Esophagus squamous epithelium (tissue), 4 donors: ENCODE measurements at regions not wholly inside any gene's neighbourhood (a gene's known extent, or its start where the extent isn't known, plus 50 kb on each side); places are given as distances from the start of the nearest gene placed in this dataset.
A peak's percentile ranks its signal among the peaks of the same experiment; 100 is the strongest.

Experiments used
- CTCF ChIP-seq, 6 experiments: fragments of 450-650 bp in 4 of 6; fragments of 200-600 bp in 2 of 6; sonication (generic) in 2 of 6; IDR thresholded peaks; one replicate each; pipeline ENCODE4 v1.5.1; 2016 to 2019; ENCODE audit warnings: antibody characterized with exemption in 6 of 6, mild to moderate bottlenecking in 4 of 6, moderate library complexity in 4 of 6
- POLR2A ChIP-seq, 4 donors: fragments of 450-650 bp; IDR thresholded peaks; one replicate each; pipeline ENCODE4 v1.6.1; 2017; ENCODE audit warnings: antibody characterized with exemption in 4 of 4, mild to moderate bottlenecking in 4 of 4, moderate library complexity in 3 of 4

- no peak for TF ChIP-seq CTCF (IDR thresholded peaks at IDR 0.05)
- TF ChIP-seq POLR2A (IDR thresholded peaks at IDR 0.05): peak in 1 of 4 donors; percentile 59
Measured at GRCh38 chr20:53738039-53738944, 144.7 kb upstream of the ZNF217 start.
